ENCODE measurements at regions not wholly inside any gene's neighbourhood (a gene's known extent, or its start where the extent isn't known, plus 50 kb on each side); places are given as distances from the start of the nearest gene placed in this dataset.

DNA sequence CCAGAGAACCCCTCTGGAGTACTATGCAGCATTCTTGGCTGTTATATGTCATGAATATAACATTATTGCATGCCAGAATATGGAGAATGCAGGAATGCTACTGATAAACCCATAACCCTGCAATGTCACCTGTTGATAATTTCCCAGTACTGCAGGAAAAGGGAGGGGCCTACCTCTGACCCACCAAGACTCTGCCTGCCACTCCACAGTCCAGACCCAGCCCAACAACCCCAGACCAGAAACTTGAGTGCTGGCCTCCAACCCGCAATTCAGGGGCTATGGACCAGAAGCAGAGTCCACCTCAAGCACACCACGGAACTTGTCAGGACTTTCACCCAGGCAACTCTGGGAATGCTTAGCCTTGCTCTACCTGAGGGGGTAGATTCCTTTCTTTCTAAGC, 92.9 kb upstream of the WDR44 start:
- TF ChIP-seq PAX5 (IDR thresholded peaks at IDR 0.05; ENCODE audit: insufficient read depth, low read length, severe bottlenecking): no peak
- no peak for TF ChIP-seq SPI1 (IDR thresholded peaks at IDR 0.05; ENCODE audit: low read depth, low read length)
- TF ChIP-seq POLR2A (IDR thresholded peaks at IDR 0.05; ENCODE audit: low read depth, low read length): no peak
- TF ChIP-seq TAF1 (IDR thresholded peaks at IDR 0.05; ENCODE audit: low read depth, low read length): no peak
